ENCODE measurements at regions not wholly inside any gene's neighbourhood (a gene's known extent, or its start where the extent isn't known, plus 50 kb on each side); places are given as distances from the start of the nearest gene placed in this dataset.

- H3K4me3 ChIP-seq (ENCODE audit: low read depth, low read length): no peak overlapping the region
- peak; percentile 99 for DNase-seq (ENCODE audit: low read depth)
- H3K36me3 ChIP-seq (ENCODE audit: control insufficient read depth, insufficient read depth, low read length): no peaks in the 10 kb centered on the region
- no peaks in the 10 kb centered on the region for H3K27me3 ChIP-seq (ENCODE audit: control insufficient read depth, insufficient read depth, low read length)
- TF ChIP-seq, protein P1, sequence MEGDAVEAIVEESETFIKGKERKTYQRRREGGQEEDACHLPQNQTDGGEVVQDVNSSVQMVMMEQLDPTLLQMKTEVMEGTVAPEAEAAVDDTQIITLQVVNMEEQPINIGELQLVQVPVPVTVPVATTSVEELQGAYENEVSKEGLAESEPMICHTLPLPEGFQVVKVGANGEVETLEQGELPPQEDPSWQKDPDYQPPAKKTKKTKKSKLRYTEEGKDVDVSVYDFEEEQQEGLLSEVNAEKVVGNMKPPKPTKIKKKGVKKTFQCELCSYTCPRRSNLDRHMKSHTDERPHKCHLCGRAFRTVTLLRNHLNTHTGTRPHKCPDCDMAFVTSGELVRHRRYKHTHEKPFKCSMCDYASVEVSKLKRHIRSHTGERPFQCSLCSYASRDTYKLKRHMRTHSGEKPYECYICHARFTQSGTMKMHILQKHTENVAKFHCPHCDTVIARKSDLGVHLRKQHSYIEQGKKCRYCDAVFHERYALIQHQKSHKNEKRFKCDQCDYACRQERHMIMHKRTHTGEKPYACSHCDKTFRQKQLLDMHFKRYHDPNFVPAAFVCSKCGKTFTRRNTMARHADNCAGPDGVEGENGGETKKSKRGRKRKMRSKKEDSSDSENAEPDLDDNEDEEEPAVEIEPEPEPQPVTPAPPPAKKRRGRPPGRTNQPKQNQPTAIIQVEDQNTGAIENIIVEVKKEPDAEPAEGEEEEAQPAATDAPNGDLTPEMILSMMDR (IDR thresholded peaks at IDR 0.05; ENCODE audit: insufficient read depth, low read length, poor library complexity, severe bottlenecking): no peak
These were observed 738.0 kb downstream of the PTPRU start for GRCh38 chr1:29974316-29974724.

GRCh38 chr1:29973406-29973805 lies 737.1 kb downstream of the PTPRU start:
- TF ChIP-seq, protein P1 (IDR thresholded peaks at IDR 0.05; ENCODE audit: insufficient read depth, low read length, poor library complexity, severe bottlenecking): no peak
- DNase-seq (ENCODE audit: low read depth): no peak
- no peaks in the 10 kb centered on the region for H3K36me3 ChIP-seq (ENCODE audit: control insufficient read depth, insufficient read depth, low read length)
- H3K27me3 ChIP-seq (ENCODE audit: control insufficient read depth, insufficient read depth, low read length): no peaks in the 10 kb centered on the region
- H3K4me3 ChIP-seq (ENCODE audit: low read depth, low read length): no peak overlapping the region

GRCh38 chr1:29972421-29973053 lies 736.2 kb downstream of the PTPRU start:
- Histone ChIP-seq H3K4me3 (ENCODE audit: low read depth, low read length) (no peak overlapping the region), H3K36me3 (ENCODE audit: control insufficient read depth, insufficient read depth, low read length) (no peaks in the 10 kb centered on the region), H3K27me3 (ENCODE audit: control insufficient read depth, insufficient read depth, low read length) (no peaks in the 10 kb centered on the region)
- no peak for DNase-seq (ENCODE audit: low read depth)
- TF ChIP-seq, protein P1 (IDR thresholded peaks at IDR 0.05; ENCODE audit: insufficient read depth, low read length, poor library complexity, severe bottlenecking): no peak

- no peaks in the 10 kb centered on the region for H3K36me3 ChIP-seq (ENCODE audit: control insufficient read depth, insufficient read depth, low read length)
- H3K27me3 ChIP-seq (ENCODE audit: control insufficient read depth, insufficient read depth, low read length): no peaks in the 10 kb centered on the region
- no peak overlapping the region for H3K4me3 ChIP-seq (ENCODE audit: low read depth, low read length)
- DNase-seq (ENCODE audit: low read depth): no peak
- TF ChIP-seq, protein P1 (IDR thresholded peaks at IDR 0.05; ENCODE audit: insufficient read depth, low read length, poor library complexity, severe bottlenecking): no peak
These were observed 735.4 kb downstream of the PTPRU start for GRCh38 chr1:29971703-29972102.

DNA sequence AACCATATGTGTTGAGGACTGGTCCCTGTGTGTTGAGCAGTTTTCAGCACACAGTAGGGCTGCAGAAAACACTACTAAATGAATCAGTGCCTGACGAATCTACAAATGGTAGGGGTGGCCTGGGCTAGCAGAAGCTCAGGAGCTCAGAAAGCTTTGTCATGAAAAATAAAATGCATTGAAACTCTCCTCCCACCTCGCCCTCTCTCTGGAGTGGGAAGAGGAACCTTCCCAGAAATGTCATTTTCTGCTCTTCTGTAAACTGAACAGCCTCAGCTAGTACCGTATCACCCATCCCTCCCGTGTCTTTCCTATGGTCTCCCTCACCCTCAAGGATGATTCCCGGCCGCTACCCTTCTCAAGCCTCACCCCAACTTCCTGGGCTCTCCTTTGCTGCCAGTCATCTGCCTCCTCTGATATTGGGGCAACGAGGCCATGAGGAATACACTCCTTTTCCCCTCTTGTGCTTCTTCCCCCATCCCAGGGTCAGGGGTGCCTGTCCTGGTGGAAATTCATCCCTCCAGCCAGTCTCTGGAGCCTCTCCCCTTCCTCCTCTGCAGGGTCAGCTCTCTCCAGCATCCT lies 734.5 kb downstream of the PTPRU start:
- TF ChIP-seq, protein P1 (IDR thresholded peaks at IDR 0.05; ENCODE audit: insufficient read depth, low read length, poor library complexity, severe bottlenecking): no peak
- H3K4me3 ChIP-seq (ENCODE audit: low read depth, low read length): no peak overlapping the region
- H3K27me3 ChIP-seq (ENCODE audit: control insufficient read depth, insufficient read depth, low read length): no peaks in the 10 kb centered on the region
- H3K36me3 ChIP-seq (ENCODE audit: control insufficient read depth, insufficient read depth, low read length): no peaks in the 10 kb centered on the region
- DNase-seq (ENCODE audit: low read depth): no peak

GRCh38 chr1:29969576-29969975 lies 733.3 kb downstream of the PTPRU start:
- no peak for DNase-seq (ENCODE audit: low read depth)
- TF ChIP-seq, protein P1 (IDR thresholded peaks at IDR 0.05; ENCODE audit: insufficient read depth, low read length, poor library complexity, severe bottlenecking): no peak
- H3K4me3 ChIP-seq (ENCODE audit: low read depth, low read length): no peak overlapping the region
- no peaks in the 10 kb centered on the region for H3K27me3 ChIP-seq (ENCODE audit: control insufficient read depth, insufficient read depth, low read length)
- H3K36me3 ChIP-seq (ENCODE audit: control insufficient read depth, insufficient read depth, low read length): no peaks in the 10 kb centered on the region

Data from kidney epithelial cell (primary cell).